ENCODE measurements at regions not wholly inside any gene's neighbourhood (a gene's known extent, or its start where the extent isn't known, plus 50 kb on each side); places are given as distances from the start of the nearest gene placed in this dataset.

GRCh38 chr15:27655056-27655455 is 444.1 kb downstream of the OCA2 start:
- TF ChIP-seq, protein P1, sequence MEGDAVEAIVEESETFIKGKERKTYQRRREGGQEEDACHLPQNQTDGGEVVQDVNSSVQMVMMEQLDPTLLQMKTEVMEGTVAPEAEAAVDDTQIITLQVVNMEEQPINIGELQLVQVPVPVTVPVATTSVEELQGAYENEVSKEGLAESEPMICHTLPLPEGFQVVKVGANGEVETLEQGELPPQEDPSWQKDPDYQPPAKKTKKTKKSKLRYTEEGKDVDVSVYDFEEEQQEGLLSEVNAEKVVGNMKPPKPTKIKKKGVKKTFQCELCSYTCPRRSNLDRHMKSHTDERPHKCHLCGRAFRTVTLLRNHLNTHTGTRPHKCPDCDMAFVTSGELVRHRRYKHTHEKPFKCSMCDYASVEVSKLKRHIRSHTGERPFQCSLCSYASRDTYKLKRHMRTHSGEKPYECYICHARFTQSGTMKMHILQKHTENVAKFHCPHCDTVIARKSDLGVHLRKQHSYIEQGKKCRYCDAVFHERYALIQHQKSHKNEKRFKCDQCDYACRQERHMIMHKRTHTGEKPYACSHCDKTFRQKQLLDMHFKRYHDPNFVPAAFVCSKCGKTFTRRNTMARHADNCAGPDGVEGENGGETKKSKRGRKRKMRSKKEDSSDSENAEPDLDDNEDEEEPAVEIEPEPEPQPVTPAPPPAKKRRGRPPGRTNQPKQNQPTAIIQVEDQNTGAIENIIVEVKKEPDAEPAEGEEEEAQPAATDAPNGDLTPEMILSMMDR (IDR thresholded peaks at IDR 0.05; ENCODE audit: low read length) = no peak
- no peak for TF ChIP-seq EZH2 (IDR thresholded peaks at IDR 0.05; ENCODE audit: borderline replicate concordance, low read length)
